H1 (cell line): ENCODE measurements at regions not wholly inside any gene's neighbourhood (a gene's known extent, or its start where the extent isn't known, plus 50 kb on each side); places are given as distances from the start of the nearest gene placed in this dataset.

Source experiments
- CTCF ChIA-PET: fragments of 300-600 bp; sonication (Branson Sonifier 250); formaldehyde crosslinking; loops from one replicate; lab custom pipeline; 2021; ENCODE audit not compliant: partially characterized antibody; lab: Charles Lee
- POLR2A ChIA-PET: fragments of 300-600 bp; sonication (Branson Sonifier 250); formaldehyde crosslinking; loops from one replicate; lab custom pipeline; 2021; ENCODE audit warnings: inconsistent platforms; ENCODE audit not compliant: partially characterized antibody; lab: Charles Lee
- DNase-seq, 2 experiments: peaks; one replicate each; pipeline versions ENCODE4 v3.0.0 to v3.0.0-alpha.2; 2010 to 2022; ENCODE audit warnings: low spot score in 2 of 2, low read depth in 1 of 2, mixed read lengths in 1 of 2
- FAIRE-seq: peaks from 2 replicates; lab custom pipeline; 2011; peaks lifted over from hg19 to GRCh38; lab: Jason Lieb, UNC
- H2AFZ ChIP-seq: 2 replicates; pipeline ENCODE4 v1.8.1; 2012; ENCODE audit warnings: low read length, inconsistent platforms
- H2AK5ac ChIP-seq: 2 replicates; pipeline ENCODE4 v1.6.1; 2013; ENCODE audit warnings: low read depth, low read length
- H2BK120ac ChIP-seq: replicated peaks from 2 replicates; pipeline ENCODE3; 2013; ENCODE audit warnings: low read depth, low read length, inconsistent platforms
- H2BK12ac ChIP-seq: 2 replicates; pipeline ENCODE4 v1.6.1; 2013; ENCODE audit warnings: low read depth, low read length
- H2BK15ac ChIP-seq: 2 replicates; pipeline ENCODE4 v1.6.1; 2013; ENCODE audit warnings: low read length
- H2BK20ac ChIP-seq: 2 replicates; pipeline ENCODE4 v1.6.1; 2013; ENCODE audit warnings: low read length
- H2BK5ac ChIP-seq: 2 replicates; pipeline ENCODE4 v1.6.1; 2013; ENCODE audit warnings: low read depth, low read length
- H3K14ac ChIP-seq: 2 replicates; pipeline ENCODE4 v1.6.1; 2013; ENCODE audit warnings: inconsistent platforms; ENCODE audit not compliant: insufficient read length
- H3K18ac ChIP-seq: 2 replicates; pipeline ENCODE4 v1.6.1; 2013; ENCODE audit warnings: low read length; ENCODE audit errors: extremely low read depth
- H3K23ac ChIP-seq: 2 replicates; pipeline ENCODE4 v1.6.1; 2013; ENCODE audit warnings: inconsistent platforms; ENCODE audit not compliant: insufficient read length
- H3K23me2 ChIP-seq: 2 replicates; pipeline ENCODE4 v1.6.1; 2013; ENCODE audit warnings: low read depth, low read length
- H3K27ac ChIP-seq: 2 replicates; pipeline ENCODE4 v1.6.1; 2011; ENCODE audit warnings: low read depth, low read length, inconsistent platforms
- H3K27me3 ChIP-seq, 4 experiments: replicated peaks in 1 of 4; 1 replicate in 1 of 4; 2 replicates in 3 of 4; pipeline versions ENCODE4 v1.6.1 to v1.8.1; 2011 to 2013; ENCODE audit warnings: low read length in 3 of 4, mild to moderate bottlenecking in 3 of 4, inconsistent platforms in 2 of 4, mixed read lengths in 2 of 4, moderate library complexity in 1 of 4; ENCODE audit not compliant: control insufficient read depth in 3 of 4, insufficient read depth in 3 of 4; ENCODE audit errors: extremely low read depth in 1 of 4
- H3K36me3 ChIP-seq, 4 experiments: 2 replicates each; pipeline versions ENCODE4 v1.6.1 to v1.8.1; 2011 to 2013; ENCODE audit warnings: mild to moderate bottlenecking in 4 of 4, low read length in 3 of 4, moderate library complexity in 2 of 4, control low read depth in 1 of 4, inconsistent platforms in 1 of 4; ENCODE audit not compliant: insufficient read depth in 4 of 4, control insufficient read depth in 2 of 4
- H3K4ac ChIP-seq: replicated peaks from 2 replicates; pipeline ENCODE3; 2013; ENCODE audit warnings: low read length, low read depth, mixed read lengths, inconsistent platforms; ENCODE audit not compliant: insufficient read length
- H3K4me1 ChIP-seq, 4 experiments: replicated peaks in 1 of 4; 1 replicate in 1 of 4; 2 replicates in 3 of 4; pipeline versions ENCODE4 v1.6.1 to v1.8.1; 2011 to 2013; ENCODE audit warnings: low read length in 3 of 4, inconsistent platforms in 2 of 4, mixed read lengths in 1 of 4; ENCODE audit not compliant: insufficient read depth in 4 of 4, control insufficient read depth in 3 of 4
- H3K4me2 ChIP-seq, 2 experiments: 2 replicates each; pipeline versions ENCODE4 v1.6.1 to v1.8.1; 2011 to 2013; ENCODE audit warnings: low read depth in 2 of 2, low read length in 2 of 2, control low read depth in 1 of 2, inconsistent platforms in 1 of 2, mild to moderate bottlenecking in 1 of 2; ENCODE audit not compliant: insufficient read depth in 1 of 2
- H3K4me3 ChIP-seq, 4 experiments: fragments of 200-600, 300-600 bp in 1 of 4; sonication (generic), shearing (Covaris generic), sonication (Bioruptor Twin) in 1 of 4; 2 replicates each; pipeline versions ENCODE4 v1.5.1 to v1.8.1; 2011 to 2016; ENCODE audit warnings: low read length in 4 of 4, low read depth in 3 of 4, control low read depth in 2 of 4, inconsistent platforms in 2 of 4, mild to moderate bottlenecking in 2 of 4, mixed read lengths in 1 of 4, moderate library complexity in 1 of 4; ENCODE audit not compliant: insufficient read depth in 2 of 4; ENCODE audit errors: extremely low read depth in 1 of 4
- H3K56ac ChIP-seq: replicated peaks from 2 replicates; pipeline ENCODE3; 2013; ENCODE audit warnings: low read depth, mild to moderate bottlenecking, mixed read lengths, low read length, inconsistent platforms; ENCODE audit not compliant: insufficient read length
- H3K79me1 ChIP-seq: 2 replicates; pipeline ENCODE4 v1.6.1; 2013; ENCODE audit warnings: low read depth, low read length, control low read depth
- H3K79me2 ChIP-seq, 2 experiments: 2 replicates each; pipeline versions ENCODE4 v1.6.1 to v1.8.1; 2012 to 2013; ENCODE audit warnings: low read length in 2 of 2, mild to moderate bottlenecking in 2 of 2, inconsistent platforms in 1 of 2; ENCODE audit not compliant: insufficient read depth in 2 of 2, control insufficient read depth in 1 of 2
- H3K9ac ChIP-seq, 4 experiments: replicated peaks in 1 of 4; 1 replicate in 1 of 4; 2 replicates in 3 of 4; pipeline versions ENCODE4 v1.6.1 to v1.8.1; 2011 to 2013; ENCODE audit warnings: low read depth in 3 of 4, low read length in 3 of 4, control low read depth in 2 of 4, mild to moderate bottlenecking in 2 of 4, moderate library complexity in 2 of 4, inconsistent platforms in 1 of 4; ENCODE audit errors: extremely low read depth in 1 of 4
- H3K9me3 ChIP-seq, 2 experiments: 2 replicates each; pipeline versions ENCODE4 v1.6.1 to v1.8.1; 2012 to 2013; ENCODE audit warnings: mild to moderate bottlenecking in 2 of 2, moderate library complexity in 2 of 2, control low read depth in 1 of 2, inconsistent platforms in 1 of 2, low read depth in 1 of 2, low read length in 1 of 2, mixed read lengths in 1 of 2; ENCODE audit not compliant: insufficient read depth in 2 of 2
- H4K20me1 ChIP-seq, 2 experiments: replicated peaks in 1 of 2; 2 replicates each; pipeline versions ENCODE3 to v1.8.1; 2011 to 2013; ENCODE audit warnings: inconsistent platforms in 2 of 2, low read length in 2 of 2, mild to moderate bottlenecking in 1 of 2; ENCODE audit not compliant: insufficient read depth in 2 of 2, control insufficient read depth in 1 of 2
- H4K5ac ChIP-seq: 2 replicates; pipeline ENCODE4 v1.6.1; 2013; ENCODE audit warnings: low read length, low read depth, mixed read lengths, inconsistent platforms; ENCODE audit not compliant: insufficient read length
- H4K8ac ChIP-seq: 2 replicates; pipeline ENCODE4 v1.8.0; 2013; ENCODE audit warnings: mild to moderate bottlenecking, moderate library complexity, low read length, inconsistent platforms; ENCODE audit not compliant: insufficient read depth; ENCODE audit errors: extremely low read depth
- H4K91ac ChIP-seq: replicated peaks from 2 replicates; pipeline ENCODE3; 2013; ENCODE audit warnings: low read length, mixed read lengths, inconsistent platforms; ENCODE audit not compliant: insufficient read length
- SUZ12 ChIP-seq: fragments of 200-600 bp; sonication (generic); IDR thresholded peaks from 2 replicates; pipeline ENCODE4 v1.6.1; 2012; ENCODE audit warnings: mild to moderate bottlenecking, inconsistent platforms, low read length, moderate library complexity, mixed read lengths
- whole genome bisulfite sequencing, 2 experiments: shearing (Covaris generic) in 1 of 2; methylation state at CpG; one replicate each; pipeline versions ENCODE4 v1.1.6 to v1.1.7; 2013 to 2015; ENCODE audit warnings: low lambda C conversion rate in 2 of 2, mixed read lengths in 2 of 2, inconsistent platforms in 1 of 2, low coverage in 1 of 2, missing lambda C conversion rate in 1 of 2; ENCODE audit not compliant: insufficient replicate concordance in 2 of 2, insufficient coverage in 1 of 2, insufficient read length in 1 of 2; ENCODE audit errors: extremely low coverage in 1 of 2, missing lambda C conversion rate in 1 of 2; 5-methylcytosine and 5-hydroxymethylcytosine counted together

GRCh38 chr3:187942658-187943241 lies 197.5 kb upstream of the BCL6 start:
- Histone ChIP-seq H2AK5ac (no peak overlapping the region), H2BK15ac (no peak overlapping the region), H2AFZ (no peak overlapping the region), H3K27ac (no peak overlapping the region), H4K8ac (no peak overlapping the region), H2BK5ac (no peak overlapping the region), H3K14ac (no peak overlapping the region), H3K4me3 (no peak overlapping the region), H3K36me3 (no peaks in the 10 kb centered on the region; a peak in 1 of 8 replicates), H3K23me2 (no peaks in the 10 kb centered on the region), H4K20me1 (no peaks in the 10 kb centered on the region), H2BK20ac (no peak overlapping the region), H2BK12ac (no peak overlapping the region), H3K9me3 (no peaks in the 10 kb centered on the region), H4K91ac (no peak overlapping the region), H3K9ac (no peak overlapping the region), H3K4me1 (peaks cover 0 to 5% (median 2%) of the 10 kb centered on the region in 4 experiments; a peak in 4 of 7 replicates), H2BK120ac (no peak overlapping the region), H3K4ac (no peak overlapping the region), H3K79me1 (no peaks in the 10 kb centered on the region), H3K4me2 (no peak overlapping the region), H3K79me2 (no peaks in the 10 kb centered on the region), H3K23ac (no peak overlapping the region), H4K5ac (no peak overlapping the region), H3K27me3 (no peaks in the 10 kb centered on the region), H3K18ac (no peak overlapping the region), H3K56ac (no peak overlapping the region)
- no peak for FAIRE-seq
- 88% methylated on average over 10 of the region's 10 CpGs; no CpG with 5 or more reads in 1 of the 2 experiments for WGBS, 2 experiments
- no peak for DNase-seq
- CTCF ChIA-PET = interaction anchor here (1.0 to 1.9 kb wide), 5 partner anchors 9 to 204 kb away, joined by 3 to 5 read pairs (median 3); no protein-coding TSS in a partner anchor
- no peak for TF ChIP-seq SUZ12
- POLR2A ChIA-PET = interaction anchor here (1.2 kb wide), 1 partner anchor 52 kb away, joined by 3 read pairs; no protein-coding TSS in a partner anchor
